HEK293 (cell line): ENCODE measurements at regions not wholly inside any gene's neighbourhood (a gene's known extent, or its start where the extent isn't known, plus 50 kb on each side); places are given as distances from the start of the nearest gene placed in this dataset.

Experiments
- CTCF ChIA-PET: fragments of 350-600 bp; formaldehyde crosslinking; extraction: SDS; loops from one replicate; lab custom pipeline; 2021; ENCODE audit warnings: antibody characterized with exemption; lab: Yijun Ruan, JAX
- POLR2A ChIA-PET: fragments of 300-600 bp; formaldehyde crosslinking; extraction: SDS; loops from one replicate; lab custom pipeline; 2020; ENCODE audit warnings: antibody characterized with exemption, inconsistent platforms; lab: Yijun Ruan, JAX
- H3K27ac ChIP-seq: fragments of 200-500 bp; sonication (Bioruptor generic); 2 replicates; pipeline ENCODE4 v1.5.1; 2014; ENCODE audit warnings: low read depth, low read length, control low read depth, inconsistent platforms; ENCODE audit errors: extremely low read depth
- H3K36me3 ChIP-seq, 2 experiments: fragments of 200-500 bp in 1 of 2; sonication (Bioruptor generic) in 1 of 2; 1 replicate in 1 of 2; 2 replicates in 1 of 2; pipeline ENCODE4 v1.5.1; 2014 to 2017; ENCODE audit warnings: inconsistent platforms in 2 of 2, low read length in 2 of 2; ENCODE audit not compliant: control insufficient read depth in 2 of 2, insufficient read depth in 1 of 2
- H3K4me1 ChIP-seq: fragments of 200-500 bp; sonication (Bioruptor generic); 2 replicates; pipeline ENCODE4 v1.5.1; 2014; ENCODE audit warnings: mild to moderate bottlenecking, low read length, inconsistent platforms; ENCODE audit not compliant: control insufficient read depth, insufficient read depth
- H3K4me3 ChIP-seq: 2 replicates; pipeline ENCODE4 v1.5.1; 2011; ENCODE audit warnings: low read depth, mild to moderate bottlenecking, control low read depth, low read length, moderate library complexity
- H3K9me3 ChIP-seq: fragments of 200-500 bp; sonication (Bioruptor generic); 2 replicates; pipeline ENCODE4 v1.5.1; 2014; ENCODE audit warnings: low read depth, low read length, inconsistent platforms; ENCODE audit not compliant: control insufficient read depth, insufficient read depth
- BCL11A ChIP-seq: fragments of 450-650 bp; formaldehyde crosslinking; IDR thresholded peaks from 2 replicates; pipeline ENCODE4 v1.5.1; 2016; ENCODE audit warnings: low read depth, missing biosample characterization, missing genetic modification characterization
- GLI2 ChIP-seq: fragments of 450-650 bp; formaldehyde crosslinking; IDR thresholded peaks from 2 replicates; pipeline ENCODE4; 2017; ENCODE audit warnings: missing biosample characterization, missing genetic modification characterization, low read depth, borderline replicate concordance
- GLI4 ChIP-seq: fragments of 450-650 bp; formaldehyde crosslinking; IDR thresholded peaks from 2 replicates; pipeline ENCODE4 v1.5.1; 2016; ENCODE audit warnings: missing biosample characterization, missing genetic modification characterization
- PRDM1 ChIP-seq: fragments of 450-650 bp; formaldehyde crosslinking; IDR thresholded peaks from 2 replicates; pipeline ENCODE4; 2016; ENCODE audit warnings: missing biosample characterization, missing genetic modification characterization
- ZBTB8A ChIP-seq: fragments of 450-650 bp; formaldehyde crosslinking; IDR thresholded peaks from 2 replicates; pipeline ENCODE4 v1.5.1; 2016; ENCODE audit warnings: missing biosample characterization, missing genetic modification characterization
- ZNF121 ChIP-seq: fragments of 450-650 bp; formaldehyde crosslinking; IDR thresholded peaks from 2 replicates; pipeline ENCODE4 v1.5.1; 2016; ENCODE audit warnings: missing biosample characterization, missing genetic modification characterization
- ZNF202 ChIP-seq: fragments of 450-650 bp; formaldehyde crosslinking; IDR thresholded peaks from 2 replicates; pipeline ENCODE4 v1.5.1; 2016; ENCODE audit warnings: missing biosample characterization, missing genetic modification characterization, borderline replicate concordance
- ZNF211 ChIP-seq: fragments of 450-650 bp; formaldehyde crosslinking; IDR thresholded peaks from 2 replicates; pipeline ENCODE4 v1.5.1; 2016; ENCODE audit warnings: low read depth, missing biosample characterization, missing genetic modification characterization
- ZNF266 ChIP-seq: fragments of 450-650 bp; formaldehyde crosslinking; IDR thresholded peaks from 2 replicates; pipeline ENCODE4 v1.5.1; 2016; ENCODE audit warnings: missing biosample characterization, missing genetic modification characterization, low read depth
- ZNF510 ChIP-seq: fragments of 450-650 bp; formaldehyde crosslinking; IDR thresholded peaks from 2 replicates; pipeline ENCODE4 v1.5.1; 2018; ENCODE audit warnings: mild to moderate bottlenecking, missing genetic modification characterization, missing biosample characterization; ENCODE audit not compliant: insufficient replicate concordance
- ZNF664 ChIP-seq: fragments of 450-650 bp; formaldehyde crosslinking; IDR thresholded peaks from 2 replicates; pipeline ENCODE4 v1.5.1; 2016; ENCODE audit warnings: missing biosample characterization, missing genetic modification characterization
- ZNF707 ChIP-seq: fragments of 450-650 bp; formaldehyde crosslinking; IDR thresholded peaks from 2 replicates; pipeline ENCODE4 v1.5.1; 2016; ENCODE audit warnings: missing biosample characterization, missing genetic modification characterization
- ZNF776 ChIP-seq: fragments of 450-650 bp; formaldehyde crosslinking; IDR thresholded peaks from 2 replicates; pipeline ENCODE4 v1.5.0; 2017; ENCODE audit warnings: missing biosample characterization, missing genetic modification characterization, borderline replicate concordance
- ZNF785 ChIP-seq: fragments of 450-650 bp; formaldehyde crosslinking; IDR thresholded peaks from 2 replicates; pipeline ENCODE4 v1.5.1; 2016; ENCODE audit warnings: missing biosample characterization, missing genetic modification characterization
- TF ChIP-seq, protein P1 (sequence below): fragments of 450-650 bp; formaldehyde crosslinking; IDR thresholded peaks from 2 replicates; pipeline ENCODE4 v1.5.0; 2017; ENCODE audit warnings: missing biosample characterization, missing genetic modification characterization, borderline replicate concordance
- TF ChIP-seq, protein P2 (sequence below): fragments of 450-650 bp; formaldehyde crosslinking; IDR thresholded peaks from 2 replicates; pipeline ENCODE4 v1.5.1; 2016; ENCODE audit warnings: missing biosample characterization, missing genetic modification characterization
- TF ChIP-seq, protein P3 (sequence below): fragments of 450-650 bp; formaldehyde crosslinking; IDR thresholded peaks from 2 replicates; pipeline ENCODE4 v1.5.1; 2016; ENCODE audit warnings: missing biosample characterization, missing genetic modification characterization
- TF ChIP-seq, protein P4 (sequence below): fragments of 450-650 bp; formaldehyde crosslinking; conservative IDR thresholded peaks from 2 replicates; pipeline ENCODE4 v1.5.1; 2016; ENCODE audit warnings: low read depth, missing biosample characterization, missing genetic modification characterization
- TF ChIP-seq, protein P5 (sequence below): fragments of 450-650 bp; formaldehyde crosslinking; IDR thresholded peaks from 2 replicates; pipeline ENCODE4 v1.5.1; 2017; ENCODE audit warnings: missing biosample characterization, missing genetic modification characterization
- TF ChIP-seq, protein P6 (sequence below): fragments of 450-650 bp; formaldehyde crosslinking; IDR thresholded peaks from 2 replicates; pipeline ENCODE4 v1.5.1; 2016; ENCODE audit warnings: missing biosample characterization, missing genetic modification characterization

DNA sequence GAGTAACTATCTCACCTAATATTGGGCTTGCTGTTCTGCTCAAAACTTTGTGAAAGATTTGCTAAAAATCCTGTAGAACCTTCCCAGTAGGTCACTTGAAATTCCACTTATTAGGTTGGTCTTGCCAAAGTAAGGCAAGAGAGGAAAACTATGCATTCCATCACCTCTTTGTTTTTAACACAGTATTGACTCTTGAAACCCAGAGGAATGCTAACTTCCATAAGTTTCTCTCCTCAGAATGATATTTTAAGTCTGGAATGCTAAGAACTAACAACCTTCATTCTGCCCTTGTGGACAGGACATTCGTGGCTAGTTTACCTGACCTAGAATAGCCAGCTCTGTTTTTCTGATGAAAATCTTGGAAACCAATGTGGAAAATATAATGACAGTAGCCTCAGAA, 154.5 kb downstream of the TMCO5A start:
- Histone ChIP-seq H3K4me1 (no peaks in the 10 kb centered on the region), H3K36me3 (no peaks in the 10 kb centered on the region), H3K4me3 (no peak overlapping the region), H3K27ac (no peak overlapping the region), H3K9me3 (no peaks in the 10 kb centered on the region)
- TF ChIP-seq, protein P1, sequence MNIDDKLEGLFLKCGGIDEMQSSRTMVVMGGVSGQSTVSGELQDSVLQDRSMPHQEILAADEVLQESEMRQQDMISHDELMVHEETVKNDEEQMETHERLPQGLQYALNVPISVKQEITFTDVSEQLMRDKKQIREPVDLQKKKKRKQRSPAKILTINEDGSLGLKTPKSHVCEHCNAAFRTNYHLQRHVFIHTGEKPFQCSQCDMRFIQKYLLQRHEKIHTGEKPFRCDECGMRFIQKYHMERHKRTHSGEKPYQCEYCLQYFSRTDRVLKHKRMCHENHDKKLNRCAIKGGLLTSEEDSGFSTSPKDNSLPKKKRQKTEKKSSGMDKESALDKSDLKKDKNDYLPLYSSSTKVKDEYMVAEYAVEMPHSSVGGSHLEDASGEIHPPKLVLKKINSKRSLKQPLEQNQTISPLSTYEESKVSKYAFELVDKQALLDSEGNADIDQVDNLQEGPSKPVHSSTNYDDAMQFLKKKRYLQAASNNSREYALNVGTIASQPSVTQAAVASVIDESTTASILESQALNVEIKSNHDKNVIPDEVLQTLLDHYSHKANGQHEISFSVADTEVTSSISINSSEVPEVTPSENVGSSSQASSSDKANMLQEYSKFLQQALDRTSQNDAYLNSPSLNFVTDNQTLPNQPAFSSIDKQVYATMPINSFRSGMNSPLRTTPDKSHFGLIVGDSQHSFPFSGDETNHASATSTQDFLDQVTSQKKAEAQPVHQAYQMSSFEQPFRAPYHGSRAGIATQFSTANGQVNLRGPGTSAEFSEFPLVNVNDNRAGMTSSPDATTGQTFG (tag by site-specific recombination): no peak
- TF ChIP-seq, protein P2, sequence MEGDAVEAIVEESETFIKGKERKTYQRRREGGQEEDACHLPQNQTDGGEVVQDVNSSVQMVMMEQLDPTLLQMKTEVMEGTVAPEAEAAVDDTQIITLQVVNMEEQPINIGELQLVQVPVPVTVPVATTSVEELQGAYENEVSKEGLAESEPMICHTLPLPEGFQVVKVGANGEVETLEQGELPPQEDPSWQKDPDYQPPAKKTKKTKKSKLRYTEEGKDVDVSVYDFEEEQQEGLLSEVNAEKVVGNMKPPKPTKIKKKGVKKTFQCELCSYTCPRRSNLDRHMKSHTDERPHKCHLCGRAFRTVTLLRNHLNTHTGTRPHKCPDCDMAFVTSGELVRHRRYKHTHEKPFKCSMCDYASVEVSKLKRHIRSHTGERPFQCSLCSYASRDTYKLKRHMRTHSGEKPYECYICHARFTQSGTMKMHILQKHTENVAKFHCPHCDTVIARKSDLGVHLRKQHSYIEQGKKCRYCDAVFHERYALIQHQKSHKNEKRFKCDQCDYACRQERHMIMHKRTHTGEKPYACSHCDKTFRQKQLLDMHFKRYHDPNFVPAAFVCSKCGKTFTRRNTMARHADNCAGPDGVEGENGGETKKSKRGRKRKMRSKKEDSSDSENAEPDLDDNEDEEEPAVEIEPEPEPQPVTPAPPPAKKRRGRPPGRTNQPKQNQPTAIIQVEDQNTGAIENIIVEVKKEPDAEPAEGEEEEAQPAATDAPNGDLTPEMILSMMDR (tag by site-specific recombination): no peak
- TF ChIP-seq, protein P3, sequence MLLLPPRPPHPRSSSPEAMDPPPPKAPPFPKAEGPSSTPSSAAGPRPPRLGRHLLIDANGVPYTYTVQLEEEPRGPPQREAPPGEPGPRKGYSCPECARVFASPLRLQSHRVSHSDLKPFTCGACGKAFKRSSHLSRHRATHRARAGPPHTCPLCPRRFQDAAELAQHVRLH (tag by site-specific recombination): no peak
- TF ChIP-seq, protein P4, sequence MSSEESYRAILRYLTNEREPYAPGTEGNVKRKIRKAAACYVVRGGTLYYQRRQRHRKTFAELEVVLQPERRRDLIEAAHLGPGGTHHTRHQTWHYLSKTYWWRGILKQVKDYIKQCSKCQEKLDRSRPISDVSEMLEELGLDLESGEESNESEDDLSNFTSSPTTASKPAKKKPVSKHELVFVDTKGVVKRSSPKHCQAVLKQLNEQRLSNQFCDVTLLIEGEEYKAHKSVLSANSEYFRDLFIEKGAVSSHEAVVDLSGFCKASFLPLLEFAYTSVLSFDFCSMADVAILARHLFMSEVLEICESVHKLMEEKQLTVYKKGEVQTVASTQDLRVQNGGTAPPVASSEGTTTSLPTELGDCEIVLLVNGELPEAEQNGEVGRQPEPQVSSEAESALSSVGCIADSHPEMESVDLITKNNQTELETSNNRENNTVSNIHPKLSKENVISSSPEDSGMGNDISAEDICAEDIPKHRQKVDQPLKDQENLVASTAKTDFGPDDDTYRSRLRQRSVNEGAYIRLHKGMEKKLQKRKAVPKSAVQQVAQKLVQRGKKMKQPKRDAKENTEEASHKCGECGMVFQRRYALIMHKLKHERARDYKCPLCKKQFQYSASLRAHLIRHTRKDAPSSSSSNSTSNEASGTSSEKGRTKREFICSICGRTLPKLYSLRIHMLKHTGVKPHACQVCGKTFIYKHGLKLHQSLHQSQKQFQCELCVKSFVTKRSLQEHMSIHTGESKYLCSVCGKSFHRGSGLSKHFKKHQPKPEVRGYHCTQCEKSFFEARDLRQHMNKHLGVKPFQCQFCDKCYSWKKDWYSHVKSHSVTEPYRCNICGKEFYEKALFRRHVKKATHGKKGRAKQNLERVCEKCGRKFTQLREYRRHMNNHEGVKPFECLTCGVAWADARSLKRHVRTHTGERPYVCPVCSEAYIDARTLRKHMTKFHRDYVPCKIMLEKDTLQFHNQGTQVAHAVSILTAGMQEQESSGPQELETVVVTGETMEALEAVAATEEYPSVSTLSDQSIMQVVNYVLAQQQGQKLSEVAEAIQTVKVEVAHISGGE: no peak
- no peak for TF ChIP-seq ZNF211
- TF ChIP-seq BCL11A (tag by site-specific recombination): no peak
- TF ChIP-seq ZBTB8A (tag by site-specific recombination): no peak
- TF ChIP-seq GLI4 (tag by site-specific recombination): no peak
- TF ChIP-seq ZNF707 (tag by site-specific recombination): no peak
- TF ChIP-seq ZNF776 (tag by site-specific recombination): no peak
- no peak for TF ChIP-seq ZNF121
- no peak for TF ChIP-seq ZNF266 (tag by site-specific recombination)
- TF ChIP-seq, protein P5, sequence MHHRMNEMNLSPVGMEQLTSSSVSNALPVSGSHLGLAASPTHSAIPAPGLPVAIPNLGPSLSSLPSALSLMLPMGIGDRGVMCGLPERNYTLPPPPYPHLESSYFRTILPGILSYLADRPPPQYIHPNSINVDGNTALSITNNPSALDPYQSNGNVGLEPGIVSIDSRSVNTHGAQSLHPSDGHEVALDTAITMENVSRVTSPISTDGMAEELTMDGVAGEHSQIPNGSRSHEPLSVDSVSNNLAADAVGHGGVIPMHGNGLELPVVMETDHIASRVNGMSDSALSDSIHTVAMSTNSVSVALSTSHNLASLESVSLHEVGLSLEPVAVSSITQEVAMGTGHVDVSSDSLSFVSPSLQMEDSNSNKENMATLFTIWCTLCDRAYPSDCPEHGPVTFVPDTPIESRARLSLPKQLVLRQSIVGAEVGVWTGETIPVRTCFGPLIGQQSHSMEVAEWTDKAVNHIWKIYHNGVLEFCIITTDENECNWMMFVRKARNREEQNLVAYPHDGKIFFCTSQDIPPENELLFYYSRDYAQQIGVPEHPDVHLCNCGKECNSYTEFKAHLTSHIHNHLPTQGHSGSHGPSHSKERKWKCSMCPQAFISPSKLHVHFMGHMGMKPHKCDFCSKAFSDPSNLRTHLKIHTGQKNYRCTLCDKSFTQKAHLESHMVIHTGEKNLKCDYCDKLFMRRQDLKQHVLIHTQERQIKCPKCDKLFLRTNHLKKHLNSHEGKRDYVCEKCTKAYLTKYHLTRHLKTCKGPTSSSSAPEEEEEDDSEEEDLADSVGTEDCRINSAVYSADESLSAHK: no peak
- TF ChIP-seq ZNF664 (tag by site-specific recombination): no peak
- no peak for TF ChIP-seq PRDM1
- no peak for TF ChIP-seq ZNF202 (tag by site-specific recombination)
- TF ChIP-seq GLI2 (tag by site-specific recombination): no peak
- TF ChIP-seq, protein P6, sequence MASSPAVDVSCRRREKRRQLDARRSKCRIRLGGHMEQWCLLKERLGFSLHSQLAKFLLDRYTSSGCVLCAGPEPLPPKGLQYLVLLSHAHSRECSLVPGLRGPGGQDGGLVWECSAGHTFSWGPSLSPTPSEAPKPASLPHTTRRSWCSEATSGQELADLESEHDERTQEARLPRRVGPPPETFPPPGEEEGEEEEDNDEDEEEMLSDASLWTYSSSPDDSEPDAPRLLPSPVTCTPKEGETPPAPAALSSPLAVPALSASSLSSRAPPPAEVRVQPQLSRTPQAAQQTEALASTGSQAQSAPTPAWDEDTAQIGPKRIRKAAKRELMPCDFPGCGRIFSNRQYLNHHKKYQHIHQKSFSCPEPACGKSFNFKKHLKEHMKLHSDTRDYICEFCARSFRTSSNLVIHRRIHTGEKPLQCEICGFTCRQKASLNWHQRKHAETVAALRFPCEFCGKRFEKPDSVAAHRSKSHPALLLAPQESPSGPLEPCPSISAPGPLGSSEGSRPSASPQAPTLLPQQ (tag by site-specific recombination): no peak
- no peak for TF ChIP-seq ZNF510 (tag by site-specific recombination)
- TF ChIP-seq ZNF785 (tag by site-specific recombination): no peak
- ChIA-PET POLR2A (no interaction called here), CTCF (no interaction called here)
